Mucosa of stomach (tissue), 1 donor: ENCODE measurements at regions not wholly inside any gene's neighbourhood (a gene's known extent, or its start where the extent isn't known, plus 50 kb on each side); places are given as distances from the start of the nearest gene placed in this dataset.

Source experiments
- H3K27me3 ChIP-seq: one replicate; pipeline ENCODE4 v1.7.0; 2013; ENCODE audit warnings: mild to moderate bottlenecking, low read length; ENCODE audit not compliant: control insufficient read depth, insufficient read depth
- H3K36me3 ChIP-seq: one replicate; pipeline ENCODE4 v1.7.0; 2013; ENCODE audit warnings: low read length; ENCODE audit not compliant: control insufficient read depth, insufficient read depth
- H3K4me1 ChIP-seq: one replicate; pipeline ENCODE4 v1.7.0; 2013; ENCODE audit warnings: mild to moderate bottlenecking, low read length; ENCODE audit not compliant: control insufficient read depth, insufficient read depth
- H3K4me3 ChIP-seq: one replicate; pipeline ENCODE4 v1.7.0; 2013; ENCODE audit warnings: low read length
- H3K9ac ChIP-seq: one replicate; pipeline ENCODE4 v1.7.0; 2013; ENCODE audit warnings: mild to moderate bottlenecking, low read length, moderate library complexity
- H3K9me3 ChIP-seq: one replicate; pipeline ENCODE4 v1.7.0; 2013; ENCODE audit warnings: mild to moderate bottlenecking, low read length, moderate library complexity; ENCODE audit not compliant: control insufficient read depth
- donor health status: Pancreatic carcinoma.

DNA sequence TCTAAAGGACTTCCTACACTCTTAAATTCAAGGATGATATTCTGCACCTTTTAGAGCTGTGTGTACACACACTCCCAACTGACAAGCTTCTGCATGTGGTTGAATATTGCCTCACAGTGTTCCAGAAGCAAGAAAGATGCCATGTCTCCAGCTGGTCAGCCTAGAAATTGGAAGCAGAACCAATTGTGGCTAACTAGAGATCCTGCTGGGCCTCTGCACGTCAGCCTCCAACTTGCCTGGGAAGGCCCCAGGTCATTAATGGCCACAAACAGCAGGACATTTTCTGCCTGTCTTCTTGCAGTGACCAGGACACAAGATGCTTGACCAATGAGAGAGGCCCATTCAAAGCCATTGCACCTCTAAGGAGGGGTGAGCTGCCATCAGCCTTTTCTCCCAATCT lies 571.9 kb upstream of the BRINP1 start:
- no peaks in the 10 kb centered on the region for H3K36me3 ChIP-seq
- H3K9ac ChIP-seq: no peak overlapping the region
- H3K4me3 ChIP-seq: no peak overlapping the region
- H3K9me3 ChIP-seq: no peaks in the 10 kb centered on the region
- no peaks in the 10 kb centered on the region for H3K4me1 ChIP-seq
- H3K27me3 ChIP-seq: no peaks in the 10 kb centered on the region

DNA sequence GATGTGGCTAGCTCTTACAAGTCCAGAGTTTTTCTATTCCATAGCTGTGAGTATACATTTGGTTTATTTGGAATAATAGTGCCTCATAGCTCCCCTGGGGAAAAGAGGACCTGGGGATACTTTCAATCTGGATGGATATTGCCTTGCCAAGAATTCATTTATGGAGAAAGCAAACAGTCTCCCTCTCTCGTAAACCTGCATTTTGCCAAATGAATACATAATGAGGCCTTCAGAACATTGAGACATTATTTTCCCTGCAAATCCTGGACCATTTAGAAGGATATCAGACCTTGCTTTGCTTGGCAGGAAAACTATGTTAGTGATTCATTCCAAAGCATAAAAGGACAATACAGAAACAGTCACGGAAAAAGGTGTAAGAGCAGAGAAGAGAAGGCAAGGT lies 569.6 kb upstream of the BRINP1 start:
- H3K9ac ChIP-seq: no peak overlapping the region
- no peaks in the 10 kb centered on the region for H3K36me3 ChIP-seq
- no peak overlapping the region for H3K4me3 ChIP-seq
- H3K4me1 ChIP-seq: no peaks in the 10 kb centered on the region
- H3K27me3 ChIP-seq: no peaks in the 10 kb centered on the region
- no peaks in the 10 kb centered on the region for H3K9me3 ChIP-seq

DNA sequence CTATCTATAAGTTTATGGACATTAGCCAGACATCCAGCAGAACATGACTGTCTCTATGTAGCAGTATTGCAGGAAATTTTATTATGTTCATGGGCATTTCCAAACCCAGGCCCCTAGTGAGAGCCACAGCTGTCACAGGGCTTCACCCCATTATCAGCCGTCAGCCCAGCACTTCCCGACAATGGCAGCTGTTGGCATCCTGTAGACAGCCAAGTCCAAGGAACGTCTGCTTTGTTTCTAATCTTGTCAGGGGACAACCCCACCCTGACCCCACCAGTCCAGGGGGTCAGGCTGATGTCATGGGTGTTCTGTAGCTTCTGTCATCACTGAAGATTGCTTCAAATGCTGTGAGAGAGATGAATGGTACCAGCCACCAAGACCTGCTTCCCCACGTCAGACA lies 565.3 kb upstream of the BRINP1 start:
- no peaks in the 10 kb centered on the region for H3K27me3 ChIP-seq
- no peaks in the 10 kb centered on the region for H3K36me3 ChIP-seq
- no peak overlapping the region for H3K4me3 ChIP-seq
- H3K9me3 ChIP-seq: no peaks in the 10 kb centered on the region
- H3K9ac ChIP-seq: no peak overlapping the region
- H3K4me1 ChIP-seq: no peaks in the 10 kb centered on the region

DNA sequence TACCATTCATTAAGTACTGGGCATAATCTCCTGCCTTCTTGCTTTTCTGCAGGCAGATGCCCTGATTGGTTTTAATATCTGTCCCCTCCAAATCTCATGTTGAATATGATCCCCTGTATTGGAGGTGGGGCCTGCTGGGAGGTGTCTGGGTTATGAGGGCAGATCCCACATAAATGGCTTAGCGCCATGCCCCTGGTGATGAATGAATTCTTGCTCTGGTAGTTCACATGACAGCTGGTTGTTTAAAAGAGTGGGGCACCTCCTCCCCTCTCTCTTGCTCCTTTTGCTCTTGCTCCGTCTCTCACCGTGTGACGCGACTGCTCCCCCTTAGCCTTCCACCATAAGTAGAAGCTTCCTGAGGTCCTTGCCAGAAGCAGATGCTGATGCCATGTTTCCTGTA lies 564.0 kb upstream of the BRINP1 start:
- Histone ChIP-seq H3K36me3 (no peaks in the 10 kb centered on the region), H3K27me3 (no peaks in the 10 kb centered on the region), H3K9me3 (no peaks in the 10 kb centered on the region), H3K4me3 (no peak overlapping the region), H3K4me1 (no peaks in the 10 kb centered on the region), H3K9ac (no peak overlapping the region)

DNA sequence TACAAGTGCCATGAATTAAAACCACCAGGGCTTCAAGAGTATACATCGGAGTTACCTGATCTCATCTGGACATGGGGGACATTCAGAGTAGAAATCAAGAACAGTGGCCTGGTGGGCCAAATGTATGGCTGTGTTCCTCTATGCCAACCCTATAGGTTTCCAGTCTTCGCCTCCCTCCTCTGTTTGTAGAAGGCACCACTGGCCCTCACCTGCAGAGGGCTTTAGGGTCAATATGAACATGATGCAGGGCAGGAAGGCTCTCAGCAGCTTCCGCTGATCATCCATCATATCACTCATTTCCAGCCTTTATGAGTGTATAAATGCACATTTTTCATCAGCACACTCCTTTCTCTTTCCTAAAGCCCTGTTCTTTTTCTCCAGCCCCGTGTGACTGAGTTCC lies 555.5 kb upstream of the BRINP1 start:
- Histone ChIP-seq H3K4me3 (no peak overlapping the region), H3K27me3 (no peaks in the 10 kb centered on the region), H3K9ac (no peak overlapping the region), H3K9me3 (no peaks in the 10 kb centered on the region), H3K4me1 (no peaks in the 10 kb centered on the region), H3K36me3 (no peaks in the 10 kb centered on the region)

DNA sequence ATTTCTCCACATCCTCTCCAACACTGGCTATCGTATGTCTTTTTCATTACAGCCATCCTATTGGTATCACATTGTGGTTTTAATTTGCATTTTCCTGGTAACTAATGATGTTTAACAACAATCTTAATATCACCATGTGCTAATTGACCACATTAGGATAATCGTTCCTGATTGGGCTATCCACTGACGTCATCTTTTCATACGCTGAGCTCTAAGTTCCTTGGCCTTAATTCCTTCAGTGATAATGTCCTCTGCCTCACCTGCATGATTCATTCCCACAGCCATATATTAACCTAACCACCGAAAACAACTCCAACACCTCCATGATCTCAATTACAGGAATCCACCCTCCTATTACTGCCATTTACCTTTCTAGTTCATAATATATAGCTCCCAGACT lies 547.9 kb upstream of the BRINP1 start:
- H3K27me3 ChIP-seq: no peaks in the 10 kb centered on the region
- no peaks in the 10 kb centered on the region for H3K36me3 ChIP-seq
- H3K9me3 ChIP-seq: no peaks in the 10 kb centered on the region
- no peak overlapping the region for H3K9ac ChIP-seq
- H3K4me3 ChIP-seq: no peak overlapping the region
- H3K4me1 ChIP-seq: no peaks in the 10 kb centered on the region

DNA sequence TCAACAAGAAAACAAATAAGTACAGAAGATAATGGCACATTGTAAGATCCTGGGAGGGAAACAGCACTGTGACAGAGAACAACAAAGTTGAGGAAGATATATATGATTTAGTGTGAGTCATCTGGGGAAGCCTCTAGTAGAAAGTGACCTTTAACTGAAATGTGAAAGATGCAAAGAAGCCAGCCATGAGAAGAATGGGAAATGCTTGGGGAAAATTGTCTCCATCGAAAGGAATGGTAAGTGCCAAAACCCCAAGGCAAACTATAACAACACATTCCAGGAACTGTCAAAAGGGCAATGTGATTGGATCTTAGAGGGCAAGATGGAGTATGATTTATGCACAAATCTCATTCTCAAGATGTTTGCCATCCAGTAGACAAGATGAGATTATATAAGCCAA lies 537.8 kb upstream of the BRINP1 start:
- H3K9ac ChIP-seq: no peak overlapping the region
- H3K4me3 ChIP-seq: no peak overlapping the region
- no peaks in the 10 kb centered on the region for H3K9me3 ChIP-seq
- H3K27me3 ChIP-seq: no peaks in the 10 kb centered on the region
- no peaks in the 10 kb centered on the region for H3K4me1 ChIP-seq
- H3K36me3 ChIP-seq: no peaks in the 10 kb centered on the region

DNA sequence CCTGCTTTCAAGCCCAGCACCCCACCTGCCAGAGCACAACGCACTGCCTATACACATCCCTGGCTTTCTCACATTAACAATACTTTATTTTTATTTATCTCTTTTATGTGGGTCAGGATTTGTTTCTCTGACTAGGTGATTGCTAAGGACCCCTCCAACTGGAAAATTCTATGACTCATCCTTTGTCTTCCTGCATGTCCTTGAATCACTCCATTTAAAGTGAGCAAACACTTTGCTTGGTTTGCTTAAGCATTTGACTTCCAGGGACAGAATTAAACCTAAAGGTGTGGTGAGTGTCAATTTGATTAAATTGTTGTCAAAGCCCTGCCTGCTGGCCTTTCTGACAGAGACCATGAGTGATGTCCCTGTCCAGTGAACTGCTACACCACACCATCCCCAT lies 536.5 kb upstream of the BRINP1 start:
- H3K36me3 ChIP-seq: no peaks in the 10 kb centered on the region
- no peaks in the 10 kb centered on the region for H3K4me1 ChIP-seq
- H3K9me3 ChIP-seq: no peaks in the 10 kb centered on the region
- H3K9ac ChIP-seq: no peak overlapping the region
- H3K27me3 ChIP-seq: no peaks in the 10 kb centered on the region
- H3K4me3 ChIP-seq: no peak overlapping the region

DNA sequence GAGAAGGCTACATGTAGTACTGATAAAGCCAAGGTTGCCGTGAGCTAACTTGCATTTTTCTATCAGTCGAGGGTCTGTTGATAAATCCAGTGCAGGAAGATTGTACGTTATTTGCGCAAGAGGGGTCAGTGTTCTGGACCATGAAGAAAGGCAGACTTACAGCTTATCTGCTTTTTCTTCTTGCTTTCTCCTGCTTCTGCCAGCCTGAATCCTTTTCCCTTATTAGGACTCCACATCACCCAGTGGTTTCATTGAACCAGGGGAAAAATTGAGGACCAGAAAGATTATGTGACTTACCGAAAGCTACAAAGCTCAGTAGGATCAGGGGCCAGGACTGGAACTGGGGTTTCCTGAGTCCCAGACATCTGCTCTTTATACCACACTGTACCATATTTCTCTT lies 534.6 kb upstream of the BRINP1 start:
- H3K9ac ChIP-seq: no peak overlapping the region
- no peaks in the 10 kb centered on the region for H3K4me1 ChIP-seq
- H3K4me3 ChIP-seq: no peak overlapping the region
- no peaks in the 10 kb centered on the region for H3K36me3 ChIP-seq
- no peaks in the 10 kb centered on the region for H3K9me3 ChIP-seq
- no peaks in the 10 kb centered on the region for H3K27me3 ChIP-seq

DNA sequence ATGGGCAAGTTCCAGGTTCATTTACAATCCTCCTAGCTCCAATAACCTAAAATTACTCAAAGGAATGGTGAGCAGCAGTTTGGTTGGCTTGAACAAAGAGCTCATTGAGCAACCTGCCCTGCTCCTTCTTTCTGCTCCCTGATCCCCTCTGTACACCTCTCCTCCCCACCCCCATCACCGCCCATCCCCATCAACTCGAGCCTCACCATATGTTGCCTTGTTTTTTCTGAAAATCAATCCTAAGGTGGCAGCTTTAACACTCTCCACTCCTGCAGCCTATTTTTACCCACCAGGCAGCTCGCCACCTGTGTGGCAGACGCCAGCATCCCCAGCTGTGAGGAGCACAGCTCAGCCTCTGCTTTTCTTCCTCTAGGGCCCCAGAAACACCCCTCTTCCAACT lies 533.4 kb upstream of the BRINP1 start:
- no peaks in the 10 kb centered on the region for H3K36me3 ChIP-seq
- H3K4me1 ChIP-seq: no peaks in the 10 kb centered on the region
- no peaks in the 10 kb centered on the region for H3K27me3 ChIP-seq
- H3K9ac ChIP-seq: no peak overlapping the region
- H3K4me3 ChIP-seq: no peak overlapping the region
- H3K9me3 ChIP-seq: no peaks in the 10 kb centered on the region

DNA sequence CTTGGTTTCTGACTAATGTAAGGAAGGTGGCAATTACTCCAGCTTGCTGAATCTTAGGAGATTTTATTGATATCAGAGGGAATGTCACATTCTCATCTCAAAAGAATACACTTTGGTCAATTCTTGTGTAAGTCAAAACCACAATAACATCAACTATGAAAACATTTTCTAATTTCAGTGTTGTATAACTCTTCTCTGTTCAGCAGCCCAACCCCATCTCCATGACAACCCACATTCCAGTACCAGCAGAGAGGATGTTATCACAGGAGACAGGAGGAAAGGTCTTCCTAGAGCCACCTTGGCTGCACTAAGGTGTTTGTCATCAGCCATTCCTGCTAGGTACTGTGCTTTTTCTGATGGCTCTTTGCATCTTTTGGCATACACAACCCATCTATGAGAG lies 529.1 kb upstream of the BRINP1 start:
- Histone ChIP-seq H3K36me3 (no peaks in the 10 kb centered on the region), H3K9me3 (no peaks in the 10 kb centered on the region), H3K4me1 (no peaks in the 10 kb centered on the region), H3K27me3 (no peaks in the 10 kb centered on the region), H3K9ac (no peak overlapping the region), H3K4me3 (no peak overlapping the region)

DNA sequence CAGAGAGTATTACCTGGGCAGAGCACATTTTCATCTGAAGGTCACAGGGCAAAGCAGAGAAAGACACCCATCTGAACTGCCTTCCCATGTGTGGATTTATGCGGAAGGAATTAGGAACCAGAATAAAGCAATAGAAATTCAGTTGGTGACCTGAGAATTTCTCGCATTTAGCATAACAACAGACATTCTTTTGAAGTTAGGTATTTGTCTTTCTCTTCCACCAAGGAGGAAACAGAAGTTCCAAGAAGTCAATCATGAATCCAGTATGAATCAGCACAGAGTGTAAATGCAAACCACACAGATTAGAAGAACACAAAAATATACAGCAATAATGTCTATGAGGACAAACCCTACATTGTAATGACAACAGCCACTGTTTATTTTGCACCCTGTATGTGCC lies 515.2 kb upstream of the BRINP1 start:
- Histone ChIP-seq H3K36me3 (no peaks in the 10 kb centered on the region), H3K27me3 (no peaks in the 10 kb centered on the region), H3K4me3 (no peak overlapping the region), H3K9me3 (no peaks in the 10 kb centered on the region), H3K9ac (no peak overlapping the region), H3K4me1 (no peaks in the 10 kb centered on the region)

DNA sequence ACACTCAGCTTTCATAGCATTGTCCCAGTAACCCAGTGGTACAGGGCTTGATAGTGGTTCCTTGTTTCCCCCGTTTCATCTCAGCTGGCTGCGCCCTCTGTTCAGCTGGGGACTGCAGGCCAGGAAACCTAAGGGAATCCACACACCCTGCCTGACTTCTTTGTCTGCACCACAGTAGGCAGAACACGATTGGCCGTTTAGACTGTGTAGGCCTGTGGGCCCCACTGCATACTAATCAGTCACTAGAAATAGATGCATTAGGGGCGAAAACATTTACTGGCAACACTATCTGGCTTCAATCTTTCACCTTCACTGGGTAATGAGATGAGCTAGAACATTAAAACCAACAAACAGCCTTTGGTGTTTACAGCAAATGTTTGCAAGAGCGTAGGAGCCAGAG lies 512.7 kb upstream of the BRINP1 start:
- no peaks in the 10 kb centered on the region for H3K4me1 ChIP-seq
- H3K36me3 ChIP-seq: no peaks in the 10 kb centered on the region
- no peaks in the 10 kb centered on the region for H3K27me3 ChIP-seq
- no peaks in the 10 kb centered on the region for H3K9me3 ChIP-seq
- no peak overlapping the region for H3K9ac ChIP-seq
- no peak overlapping the region for H3K4me3 ChIP-seq
